HCEC 1CT (cell line): ENCODE measurements at regions not wholly inside any gene's neighbourhood (a gene's known extent, or its start where the extent isn't known, plus 50 kb on each side); places are given as distances from the start of the nearest gene placed in this dataset.

Source experiments
- DNase-seq: peaks from one replicate; pipeline ENCODE4 v3.0.0-alpha.2; 2017

DNA sequence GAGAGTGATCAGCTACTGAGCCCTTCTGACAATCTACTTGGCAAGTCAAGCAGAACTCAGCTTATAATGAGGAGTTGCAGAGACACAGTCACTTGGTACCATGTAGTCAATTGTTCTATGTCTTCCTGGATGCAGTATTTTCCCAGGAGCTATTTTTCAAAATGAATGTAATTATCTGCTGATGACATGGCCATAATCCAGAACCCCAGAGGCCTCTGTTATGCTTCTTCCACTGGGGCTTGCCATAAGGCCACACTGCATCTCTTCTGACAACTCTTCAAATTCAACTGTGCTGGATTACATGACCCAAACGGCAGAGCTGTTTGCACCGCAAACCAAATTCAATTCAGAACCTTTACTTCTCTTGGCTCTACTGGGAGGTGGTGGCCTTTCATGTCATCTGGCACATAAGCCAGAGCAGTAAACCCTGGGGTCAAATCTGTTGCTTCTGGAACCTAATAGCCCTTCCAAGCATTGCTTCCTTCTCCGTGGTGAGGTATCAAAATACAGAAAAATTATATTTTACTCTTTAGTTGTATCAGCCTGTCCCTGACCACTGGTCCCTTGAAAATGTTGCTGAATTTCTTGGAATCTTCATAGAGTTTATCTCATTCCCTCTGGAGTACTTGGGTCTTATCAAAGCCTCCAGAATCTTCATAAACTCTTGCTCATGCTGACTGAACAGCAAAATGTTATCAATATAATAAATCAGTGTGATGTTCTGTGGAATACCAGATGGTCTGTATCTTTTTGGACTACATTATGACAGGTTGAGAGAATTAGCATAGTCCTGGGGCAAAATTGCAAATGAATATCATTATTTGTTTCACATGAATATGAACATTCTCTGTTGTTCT, 79.4 kb upstream of the DCN start:
- DNase-seq: no peak

DNA sequence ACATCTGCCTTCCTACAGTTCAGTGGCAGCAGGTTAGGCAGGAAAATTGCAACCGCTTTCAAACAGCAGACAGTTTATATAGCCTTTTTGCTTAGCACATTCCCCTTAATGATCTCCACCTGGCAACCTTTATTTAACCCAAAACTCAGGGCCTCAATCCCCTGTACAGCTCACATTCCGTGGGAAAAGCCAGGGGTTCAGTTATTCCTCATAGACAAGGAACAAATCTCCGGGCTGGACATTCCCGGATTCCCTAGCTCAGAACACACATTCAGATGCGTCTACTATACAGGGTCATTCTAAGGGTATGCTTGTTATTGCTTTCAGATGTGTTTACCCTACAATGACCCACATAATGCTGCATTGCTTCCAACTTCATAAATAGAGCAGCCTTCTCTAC, 73.8 kb upstream of the DCN start:
- DNase-seq: no peak

DNA sequence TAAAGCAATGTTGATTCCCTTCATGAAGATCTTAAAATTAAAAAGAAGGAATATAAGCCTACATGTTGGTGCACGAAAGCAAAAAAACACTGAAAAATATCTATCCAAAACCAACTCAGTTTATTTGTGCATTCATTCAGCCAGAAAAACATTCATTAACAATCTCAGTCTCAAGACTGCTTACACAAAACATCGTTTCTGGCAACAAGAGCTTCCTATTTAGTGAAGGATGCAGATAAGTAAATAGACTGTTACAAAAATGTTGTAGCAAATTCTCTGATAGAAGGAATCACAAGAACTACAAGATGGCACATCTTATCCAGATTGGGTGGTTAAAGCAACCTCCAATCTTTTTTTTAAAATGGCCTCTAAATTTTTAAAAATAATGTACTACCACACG, 69.7 kb upstream of the DCN start:
- DNase-seq: no peak

DNA sequence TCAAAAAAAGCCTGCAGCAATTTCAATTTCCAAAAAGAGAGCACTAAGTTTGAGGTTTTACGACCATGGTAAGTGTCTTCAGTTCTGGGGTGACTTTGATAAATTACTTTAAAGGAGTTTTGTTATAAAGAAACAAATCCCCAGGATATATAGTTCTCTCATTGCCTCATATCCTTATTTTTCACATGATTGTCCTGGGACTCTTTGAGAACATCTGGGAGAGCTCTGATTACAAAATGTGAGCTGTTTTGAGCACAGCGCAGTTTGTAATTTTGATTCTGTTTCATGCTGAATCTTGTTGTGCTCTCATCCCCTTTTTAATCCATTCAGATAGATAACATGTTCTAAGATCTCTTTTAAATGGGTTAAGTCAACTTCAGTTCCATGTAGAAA, 67.7 kb upstream of the DCN start:
- DNase-seq: peak; percentile 63

DNA sequence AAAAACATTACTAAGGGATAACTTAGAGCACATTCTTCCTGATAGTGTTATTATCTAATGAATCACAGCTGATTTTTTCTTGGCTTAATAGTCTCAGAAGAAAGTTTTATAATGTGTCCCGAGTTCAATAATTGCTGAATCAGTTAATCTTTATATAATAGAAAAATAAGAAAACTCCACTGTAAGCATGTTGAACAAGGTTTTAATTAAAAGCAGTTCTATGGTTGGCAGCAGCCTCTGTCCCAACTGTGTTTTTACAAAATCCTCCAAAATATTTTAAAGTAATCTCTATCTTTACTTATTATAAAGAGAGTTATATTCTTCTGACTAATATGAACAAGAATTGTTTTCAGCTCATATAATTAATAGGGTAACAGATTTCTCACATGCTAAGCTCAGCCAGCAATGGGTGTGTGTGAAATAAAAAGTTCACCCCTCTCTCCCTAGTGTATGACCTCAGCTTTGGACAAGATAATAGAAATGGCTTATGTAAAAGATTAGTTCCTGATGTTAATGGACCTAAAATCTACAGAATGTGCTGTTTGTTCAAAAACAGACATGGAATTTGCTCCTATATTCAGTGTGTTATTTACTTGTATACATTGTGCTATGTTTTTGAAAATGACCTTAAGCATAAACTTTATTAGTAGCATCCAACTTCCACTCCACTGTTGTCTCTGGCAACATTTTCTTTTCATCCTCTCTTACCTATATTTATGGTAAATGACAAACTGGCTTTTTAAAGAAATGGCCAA, 67.1 kb upstream of the DCN start:
- no peak for DNase-seq

DNA sequence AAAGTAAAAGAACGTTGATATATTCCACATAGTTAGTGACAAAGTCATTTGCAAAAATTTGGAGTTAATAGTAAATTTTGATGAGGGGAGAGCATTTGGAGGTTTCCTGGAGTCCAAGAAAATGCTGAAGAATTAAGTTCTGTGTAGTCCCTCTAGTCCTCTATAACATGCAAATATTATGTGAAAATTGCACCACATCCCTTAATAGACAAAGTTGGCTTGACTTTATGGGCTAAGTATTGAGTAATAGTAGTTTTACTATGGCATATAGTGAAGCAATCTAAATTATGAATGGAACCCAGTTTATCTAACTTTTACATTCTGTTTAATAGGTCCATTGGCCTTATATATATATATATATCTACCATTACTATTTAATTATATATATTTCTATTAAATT, 66.4 kb upstream of the DCN start:
- peak; percentile 38 for DNase-seq

DNA sequence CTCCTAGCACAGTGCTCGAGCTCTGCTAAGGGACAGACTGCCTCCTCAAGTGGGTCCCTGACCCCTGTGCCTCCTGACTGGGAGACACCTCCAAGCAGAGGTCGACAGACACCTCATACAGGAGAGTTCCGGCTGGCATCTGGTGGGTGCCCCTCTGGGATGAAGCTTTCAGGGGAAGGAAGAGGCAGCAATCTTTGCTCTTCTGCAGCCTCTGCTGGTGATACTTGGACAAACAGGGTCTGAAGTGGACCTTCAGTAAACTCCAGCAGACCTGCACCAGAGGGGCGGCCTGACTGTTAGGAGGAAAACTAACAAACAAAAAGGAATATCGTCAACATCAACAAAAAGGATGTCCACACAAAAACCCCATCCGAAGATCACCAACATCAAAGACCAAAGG, 60.6 kb upstream of the DCN start:
- DNase-seq: peak; percentile 31

DNA sequence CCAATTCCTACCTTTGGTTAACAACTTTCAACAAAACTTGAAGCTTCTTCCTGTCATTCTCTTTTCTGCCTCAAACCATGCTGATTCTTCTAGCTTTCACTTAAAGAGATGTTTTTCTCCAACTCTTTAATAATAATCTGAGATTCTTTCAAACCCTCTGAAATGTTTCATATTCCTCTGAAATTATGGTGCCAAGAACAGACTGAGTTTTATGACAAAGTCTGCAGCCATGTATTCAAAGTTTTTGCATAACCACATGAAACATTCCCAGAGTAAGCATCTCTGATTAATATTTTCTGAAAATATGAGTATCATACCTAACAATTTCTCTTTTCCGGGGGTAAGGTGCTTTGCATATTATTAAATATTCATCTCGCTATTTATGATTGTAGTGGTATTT, 59.1 kb upstream of the DCN start:
- DNase-seq: no peak

DNA sequence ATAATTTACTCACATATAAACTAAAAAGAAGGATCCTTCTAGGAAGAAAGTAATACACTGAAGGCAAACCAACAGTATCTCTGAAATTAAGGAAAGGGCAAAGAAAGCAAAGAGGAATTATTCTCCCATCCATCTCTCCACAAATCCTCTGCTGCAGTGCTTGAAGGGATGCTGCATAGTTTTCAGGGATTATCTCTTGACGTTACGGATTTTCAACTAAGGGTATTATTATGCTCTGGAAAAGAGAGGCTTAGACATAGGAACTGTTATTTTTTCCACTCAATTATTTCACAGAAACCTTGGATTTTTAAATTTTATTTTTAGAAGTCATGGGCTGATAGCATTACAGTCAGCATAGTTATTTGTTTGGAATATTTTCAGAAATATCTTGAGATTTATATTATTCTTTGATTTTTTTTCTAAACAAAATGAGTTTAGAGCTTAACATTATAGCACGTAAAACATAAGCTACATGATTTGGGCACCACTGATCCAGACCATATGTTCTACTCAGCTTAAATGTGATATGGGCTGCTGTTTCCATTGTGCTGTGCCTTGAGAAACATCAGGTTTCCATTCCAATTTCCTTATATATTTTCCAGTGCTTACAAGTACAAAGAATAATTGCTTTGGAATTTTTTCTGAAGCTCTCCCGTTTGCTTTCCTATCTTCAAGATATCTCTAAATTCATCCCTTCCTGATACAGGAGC, 57.9 kb upstream of the DCN start:
- DNase-seq: no peak

DNA sequence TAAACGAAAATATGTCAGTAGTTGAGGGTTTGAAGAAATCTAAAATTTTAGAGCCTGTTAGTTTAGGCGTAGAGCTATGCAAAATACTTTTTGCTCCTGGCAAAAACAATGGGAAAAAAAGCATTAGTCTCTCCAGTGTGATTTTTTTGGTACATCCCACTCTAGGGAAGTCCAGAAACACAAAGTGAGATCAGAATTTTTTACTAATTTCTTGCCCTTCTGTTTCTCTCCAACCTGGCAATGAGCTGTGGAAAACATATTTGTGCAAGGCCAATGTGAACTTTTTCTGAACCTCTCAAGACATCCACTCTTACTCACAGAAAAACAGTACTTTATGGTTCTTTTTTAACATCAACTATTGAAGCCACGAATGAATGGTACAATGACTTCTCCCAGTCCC, 56.9 kb upstream of the DCN start:
- DNase-seq: no peak
